GM19397 (cell line): ENCODE measurements at regions not wholly inside any gene's neighbourhood (a gene's known extent, or its start where the extent isn't known, plus 50 kb on each side); places are given as distances from the start of the nearest gene placed in this dataset.

Source experiments
- ATAC-seq: cut with Tn5 transposase; IDR thresholded peaks from one replicate; pipeline ENCODE4 v1.9.1; 2021; ENCODE audit warnings: mild to moderate bottlenecking, moderate library complexity; ENCODE audit not compliant: unreplicated experiment

DNA sequence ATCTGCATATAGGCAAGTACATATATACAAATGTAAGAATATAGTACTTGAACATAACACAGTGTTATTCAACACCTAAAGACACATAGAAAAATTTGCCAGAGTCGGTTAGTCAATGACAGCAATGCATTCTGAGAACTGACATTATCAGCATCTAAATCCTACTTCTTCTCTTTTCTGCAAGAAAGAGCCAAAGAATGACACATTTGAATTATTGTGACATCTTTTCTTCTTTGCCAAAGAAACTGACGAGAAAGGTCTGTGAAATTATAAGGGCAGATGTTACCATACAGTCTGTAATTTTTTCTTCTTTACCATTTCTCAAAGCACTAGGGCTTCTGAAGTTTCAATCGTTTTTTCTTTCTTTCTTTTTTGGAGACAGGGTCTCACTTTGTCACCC is 350.9 kb upstream of the NBEA start:
- no peak for ATAC-seq

DNA sequence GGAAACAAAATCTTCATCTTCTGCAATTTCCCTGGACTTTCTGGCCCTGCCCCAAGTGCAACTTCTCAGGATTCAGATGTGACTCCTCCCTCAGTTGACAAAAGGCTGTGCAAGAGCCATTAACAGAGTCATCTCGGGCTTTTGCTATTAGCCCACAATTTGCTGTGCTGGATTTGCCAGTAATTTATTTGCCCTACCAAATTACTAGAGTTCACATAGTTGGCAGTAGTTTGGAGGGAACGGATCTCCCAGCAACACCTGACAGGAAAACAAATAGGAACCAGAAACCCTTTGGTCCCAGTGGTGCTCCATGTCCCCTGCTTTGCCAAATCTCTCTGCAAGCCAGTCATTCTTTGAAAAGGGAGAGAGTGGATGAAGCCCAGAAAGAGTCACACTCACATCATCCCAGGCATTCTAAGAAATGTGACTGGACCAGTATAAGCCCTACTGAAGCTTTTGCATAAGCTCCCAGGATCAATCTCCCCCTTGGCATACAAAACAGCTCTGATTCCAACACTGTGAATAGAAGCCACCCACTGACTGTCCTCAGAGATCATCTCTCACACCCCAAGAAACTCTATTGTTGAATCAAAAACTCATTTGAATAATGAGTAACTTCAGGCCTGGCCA is 350.1 kb upstream of the NBEA start:
- ATAC-seq: no peak

DNA sequence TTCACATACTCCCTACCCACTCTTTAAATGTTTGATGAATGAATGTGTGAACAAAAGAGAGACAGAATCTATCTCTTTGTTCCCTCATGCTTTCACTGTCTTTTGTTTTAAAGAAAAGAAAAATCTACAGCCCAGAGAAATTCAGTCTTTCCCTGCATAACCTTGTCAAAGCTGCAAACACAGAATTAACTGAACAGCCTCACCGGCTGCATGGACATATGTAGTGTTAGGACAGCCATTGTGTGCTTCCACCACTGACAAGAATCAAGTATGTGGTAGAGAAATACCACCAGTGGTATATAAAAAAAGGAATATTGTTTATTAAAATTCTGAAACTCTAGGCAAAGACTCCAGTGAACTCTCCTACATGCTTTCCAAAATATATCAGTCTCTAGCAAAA is 348.4 kb upstream of the NBEA start:
- no peak for ATAC-seq

DNA sequence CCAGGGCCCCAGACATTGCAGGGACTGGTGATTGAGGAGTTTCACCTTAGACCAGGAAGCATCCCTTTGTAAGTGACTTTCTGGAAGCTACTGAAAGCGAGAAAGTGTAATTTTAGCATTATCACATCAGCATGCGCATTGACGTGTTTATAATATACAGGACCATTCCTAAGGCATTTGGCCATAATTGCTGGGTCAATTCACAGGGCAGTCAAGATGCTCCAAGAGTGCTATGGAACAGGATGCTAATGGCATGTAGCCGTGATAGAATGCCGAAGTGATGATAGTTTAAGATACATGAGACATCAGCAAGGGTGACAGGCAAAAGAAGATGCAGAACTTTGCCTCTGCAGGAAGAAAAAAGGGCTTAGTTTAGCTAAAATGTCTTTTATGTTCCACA is 347.6 kb upstream of the NBEA start:
- ATAC-seq: no peak

DNA sequence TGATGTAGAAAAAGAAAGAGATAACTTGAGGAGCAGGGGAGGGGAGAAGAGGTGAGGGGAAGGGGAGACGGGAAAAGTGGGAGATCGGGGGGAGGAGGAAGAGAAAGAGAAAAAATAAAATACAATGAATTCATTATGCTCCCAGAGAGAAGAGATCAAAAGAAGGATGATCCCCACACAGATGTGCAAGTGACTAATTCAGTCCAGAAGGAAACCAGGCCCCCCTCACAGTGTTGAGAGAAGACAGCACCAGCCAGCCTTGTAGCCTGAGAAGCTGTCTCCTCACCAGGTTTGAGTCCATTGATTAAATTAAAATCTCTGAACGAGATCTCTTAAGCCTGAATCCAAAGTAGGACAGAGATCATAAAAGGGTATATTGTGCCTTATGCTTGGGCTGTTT is 333.7 kb upstream of the NBEA start:
- ATAC-seq: no peak

DNA sequence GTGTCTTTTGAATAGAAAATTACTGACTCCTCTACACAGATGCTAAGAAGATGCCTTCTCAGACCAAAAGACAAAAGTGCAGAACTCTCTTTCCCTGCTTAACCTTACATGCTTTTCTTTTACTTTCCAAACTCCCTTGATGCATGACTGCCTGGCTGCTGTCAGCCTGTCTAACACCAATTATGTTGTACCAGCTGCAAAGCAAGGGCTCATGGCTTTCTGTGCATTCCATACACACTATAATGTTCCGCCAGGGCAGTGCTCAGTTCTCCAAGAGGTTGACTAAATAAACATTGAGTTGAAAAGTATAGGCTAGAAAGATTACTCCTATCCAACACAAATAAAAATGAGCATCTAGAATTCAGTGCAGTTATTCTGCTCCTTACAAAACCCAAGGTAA is 330.4 kb upstream of the NBEA start:
- ATAC-seq: no peak

DNA sequence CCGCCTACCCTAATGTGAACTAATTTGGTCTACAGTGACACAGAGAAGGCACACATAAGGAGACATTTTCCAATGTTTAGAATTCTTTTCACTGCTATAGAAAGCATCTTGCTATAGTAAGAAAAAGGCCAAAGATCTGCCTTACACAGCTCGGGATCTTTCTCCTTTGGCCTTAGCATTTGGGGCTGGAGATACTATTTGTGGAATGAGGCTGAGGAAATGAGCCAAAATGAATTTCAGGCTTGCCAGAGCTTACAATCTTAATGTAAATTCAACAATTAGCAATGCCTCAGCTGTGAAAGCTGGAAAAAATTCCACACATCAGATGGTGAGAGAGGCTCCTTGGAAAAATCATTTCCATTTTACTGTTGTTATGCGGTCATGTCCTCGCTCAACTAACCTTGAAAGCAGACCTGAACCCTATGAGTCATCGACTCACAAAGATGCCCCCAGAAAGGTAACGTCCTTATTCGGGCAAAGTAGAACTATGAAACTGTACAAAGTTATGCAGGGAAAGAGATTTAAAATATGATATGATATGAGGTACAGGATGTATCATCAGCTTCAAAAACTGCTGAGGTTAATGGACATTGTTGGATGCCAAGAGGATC is 324.5 kb upstream of the NBEA start:
- no peak for ATAC-seq

DNA sequence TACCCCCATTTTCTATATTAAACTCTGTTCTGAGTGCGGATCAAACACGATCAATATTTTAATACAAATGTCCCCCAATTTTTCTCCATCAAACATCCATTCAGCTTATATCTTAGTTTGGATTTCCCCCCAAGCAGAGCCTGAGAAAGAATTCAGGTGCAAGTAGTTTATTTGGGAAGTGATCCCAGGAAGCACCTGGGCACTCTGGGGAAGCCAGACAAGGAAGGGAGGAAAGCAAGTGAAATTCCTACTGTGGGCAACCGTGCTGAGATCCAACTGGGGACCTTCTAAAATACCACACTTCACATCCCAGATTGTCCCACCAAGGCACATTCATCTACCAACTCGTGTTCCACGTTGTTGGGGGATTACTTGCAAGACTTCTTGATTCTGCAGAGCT is 323.4 kb upstream of the NBEA start:
- no peak for ATAC-seq

DNA sequence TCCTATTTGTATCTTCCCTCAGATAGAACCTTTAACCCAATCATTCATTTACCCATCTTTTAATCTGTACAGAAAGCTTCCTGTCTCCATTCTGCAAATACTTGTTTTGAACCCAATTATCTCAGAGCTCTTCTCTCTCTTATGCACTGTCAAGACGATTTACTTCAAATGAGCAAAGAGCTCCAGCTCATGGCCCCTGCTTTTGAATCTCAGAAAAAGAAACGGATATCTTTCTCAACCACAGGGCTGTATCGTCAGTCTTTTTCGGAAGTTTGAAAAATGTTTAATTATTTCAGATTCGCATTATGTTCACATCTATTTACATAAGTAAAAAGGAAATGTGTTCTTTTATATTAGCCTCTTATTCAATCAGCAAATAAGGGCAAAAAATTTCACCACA is 322.7 kb upstream of the NBEA start:
- no peak for ATAC-seq

DNA sequence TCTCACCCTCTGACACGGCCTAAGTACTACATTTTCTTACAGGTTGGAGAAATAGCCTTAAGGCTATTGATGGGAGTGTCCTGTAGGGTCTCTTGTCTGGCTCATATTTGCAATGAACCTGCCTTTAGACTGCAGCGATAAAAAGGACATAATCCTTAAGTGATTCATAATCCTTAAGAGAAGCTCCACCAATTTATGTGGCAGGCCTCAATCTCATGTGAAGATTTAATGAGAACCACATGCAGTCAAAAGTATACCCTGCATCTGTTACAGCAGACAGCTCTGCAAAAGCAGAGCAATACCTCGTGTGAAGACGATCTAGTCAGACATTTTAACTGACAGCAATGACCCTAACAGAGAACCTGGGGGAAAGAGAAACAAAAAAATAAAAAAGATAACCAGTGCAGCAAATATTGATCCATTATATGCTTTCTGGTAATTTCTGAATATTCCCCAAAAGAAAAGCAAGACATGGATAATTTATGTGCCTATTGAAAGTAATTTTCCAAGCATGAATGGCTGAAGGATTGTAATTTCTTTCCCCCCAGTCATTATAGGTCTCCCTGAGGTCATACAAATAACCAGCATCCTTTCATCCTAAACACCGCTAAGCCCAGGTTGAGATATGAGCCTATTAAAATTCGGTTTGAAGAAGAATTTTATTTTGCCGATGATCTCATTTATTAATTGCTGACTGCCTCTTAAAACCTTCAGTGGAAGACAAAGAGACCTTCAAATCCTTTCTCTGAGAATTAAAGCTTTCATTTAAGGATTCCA is 321.8 kb upstream of the NBEA start:
- no peak for ATAC-seq

DNA sequence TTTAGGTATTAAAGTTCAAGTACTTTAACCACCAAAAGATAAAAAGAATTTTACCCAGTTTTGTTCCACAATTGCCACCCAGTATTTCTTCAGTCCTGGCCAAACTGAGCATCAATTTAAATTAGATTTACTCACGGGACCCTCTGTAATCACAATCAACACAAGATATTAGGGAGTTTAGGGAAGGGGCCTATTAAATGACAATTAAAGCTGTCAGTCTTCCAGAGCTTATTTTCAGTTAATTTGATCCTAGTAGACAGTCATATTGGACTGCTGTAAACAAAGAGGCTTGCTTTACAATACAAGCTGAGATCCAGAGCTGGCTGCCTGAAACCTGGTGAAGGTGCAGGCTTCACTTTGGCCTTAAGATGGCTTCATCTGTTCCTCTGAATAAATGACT is 321.2 kb upstream of the NBEA start:
- no peak for ATAC-seq

DNA sequence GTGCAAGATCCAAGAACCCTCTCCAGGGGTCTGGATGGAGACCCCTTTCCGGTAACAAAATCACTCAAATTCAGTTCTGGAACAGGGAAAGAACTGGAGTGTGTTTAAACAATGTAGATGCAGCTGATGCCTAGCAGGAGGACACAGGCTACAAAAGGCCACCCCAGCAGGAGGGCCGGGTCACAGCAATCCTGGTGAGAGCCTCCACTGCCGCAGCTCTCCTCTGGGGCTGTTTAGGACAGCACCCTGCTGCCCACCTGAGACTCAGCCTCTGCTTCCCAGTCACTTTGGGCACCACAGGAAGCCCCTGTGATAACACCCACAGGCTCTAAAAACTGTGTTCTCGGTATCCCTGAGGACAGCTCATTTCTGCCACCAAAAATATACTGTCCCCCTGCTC is 318.7 kb upstream of the NBEA start:
- no peak for ATAC-seq

DNA sequence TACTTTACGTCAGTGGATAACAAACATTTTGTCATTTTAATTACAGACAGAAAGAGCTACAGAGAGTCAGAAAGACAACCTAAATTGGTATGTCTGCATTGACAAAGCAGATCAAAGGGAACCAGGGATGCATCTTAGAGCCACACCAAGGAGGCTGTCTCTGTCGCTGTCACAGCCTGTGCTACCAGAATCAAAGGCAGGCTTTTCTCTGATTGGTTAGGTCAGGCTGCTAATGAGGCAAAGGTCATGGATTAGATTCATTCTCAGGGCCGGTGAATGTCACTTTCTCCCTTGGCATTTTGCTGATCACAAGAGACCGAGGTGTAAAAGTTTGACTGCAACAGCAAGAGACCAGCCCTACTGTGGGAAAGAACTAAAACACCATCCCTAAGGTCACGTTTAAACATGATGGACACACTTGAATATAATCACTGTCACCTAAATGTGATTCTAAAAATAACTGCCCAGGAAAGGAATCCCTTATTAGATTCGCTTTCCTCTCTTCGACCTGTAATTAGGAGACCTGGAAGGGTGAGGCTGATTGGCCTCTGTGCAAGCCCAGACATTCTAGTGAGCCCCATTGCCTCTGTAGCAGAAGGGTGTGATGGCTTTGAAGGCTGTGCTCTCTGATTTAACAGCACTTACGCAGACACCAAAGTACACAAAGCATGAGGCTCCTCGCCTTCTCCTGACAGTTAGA is 314.4 kb upstream of the NBEA start:
- ATAC-seq: no peak

DNA sequence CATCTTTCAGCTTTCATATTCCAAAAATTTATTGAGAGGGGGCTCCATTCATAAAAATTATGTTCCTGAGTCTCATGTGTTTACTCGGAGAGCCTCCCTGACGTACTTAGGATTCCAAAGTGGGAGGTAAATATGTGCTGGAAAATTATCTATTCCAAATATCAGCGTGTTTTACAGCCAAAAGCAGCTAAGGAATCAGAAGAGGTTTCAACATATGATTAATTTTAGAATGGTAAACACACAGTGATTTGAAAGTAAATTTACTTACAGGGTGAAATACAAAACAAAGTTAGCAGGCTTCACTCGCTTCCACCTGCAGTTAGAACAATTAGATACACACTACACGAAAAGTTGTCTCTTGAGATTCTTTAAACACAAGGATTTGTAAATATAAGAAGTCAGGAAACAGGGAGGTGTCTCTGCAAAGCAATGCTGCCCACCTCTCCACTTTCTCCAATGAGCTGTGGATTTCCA is 313.8 kb upstream of the NBEA start:
- no peak for ATAC-seq

DNA sequence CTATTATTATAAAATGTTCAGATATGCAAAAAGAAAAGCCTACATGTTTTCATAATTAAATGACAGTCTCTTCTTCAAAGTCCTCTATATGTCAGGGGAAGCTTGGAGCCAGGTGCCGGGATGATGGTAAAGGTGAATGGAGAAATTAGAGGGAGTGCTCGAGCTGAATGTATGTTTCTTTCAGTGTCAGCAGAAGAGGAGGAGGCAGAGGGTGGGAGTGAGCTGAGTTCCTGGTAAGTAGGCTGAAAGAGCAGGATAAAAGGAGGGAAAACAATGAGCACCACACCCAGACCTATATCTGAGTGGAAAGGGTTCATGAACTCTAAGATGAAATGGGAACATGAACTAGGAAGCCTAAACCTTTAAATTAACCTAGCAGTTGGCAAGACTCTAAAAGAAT is 307.6 kb upstream of the NBEA start:
- no peak for ATAC-seq

DNA sequence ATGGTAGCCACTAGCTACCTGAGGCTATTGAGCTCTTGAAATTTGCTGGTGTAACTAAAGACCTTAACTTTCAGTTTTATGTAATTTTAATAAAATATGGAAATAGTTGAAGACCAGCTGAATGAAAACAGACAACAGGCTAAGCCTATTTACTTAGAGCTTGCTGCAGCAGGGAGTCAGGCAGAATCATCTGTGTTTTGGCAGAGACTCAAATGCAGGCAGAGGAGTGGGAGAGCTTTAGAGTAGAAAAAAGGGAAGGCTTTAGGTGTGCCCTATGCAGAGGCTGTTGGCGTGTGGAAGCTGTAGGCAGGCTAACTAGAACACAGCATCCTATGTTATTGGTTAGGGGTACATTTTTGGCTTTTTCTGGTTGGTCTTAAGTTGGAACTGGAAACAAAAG is 304.9 kb upstream of the NBEA start:
- ATAC-seq: no peak

DNA sequence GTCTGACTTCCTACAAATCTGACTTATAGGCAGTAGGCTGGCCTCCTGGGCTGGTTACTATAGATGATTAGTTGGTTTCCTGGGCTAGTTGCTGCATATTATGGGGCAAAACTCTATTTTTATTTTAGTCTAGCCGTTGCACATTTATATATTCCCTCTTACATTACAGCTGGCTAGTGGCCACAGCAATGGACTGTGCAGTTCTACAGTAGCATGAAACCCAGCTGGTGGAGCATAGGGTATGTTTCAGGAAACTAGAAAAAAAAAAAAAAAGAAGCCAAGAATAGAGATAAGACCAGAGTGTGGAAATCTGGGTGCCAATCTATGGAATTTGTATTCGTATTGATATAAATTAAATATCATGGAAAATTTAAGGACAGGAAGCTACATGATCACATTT is 304.4 kb upstream of the NBEA start:
- no peak for ATAC-seq

DNA sequence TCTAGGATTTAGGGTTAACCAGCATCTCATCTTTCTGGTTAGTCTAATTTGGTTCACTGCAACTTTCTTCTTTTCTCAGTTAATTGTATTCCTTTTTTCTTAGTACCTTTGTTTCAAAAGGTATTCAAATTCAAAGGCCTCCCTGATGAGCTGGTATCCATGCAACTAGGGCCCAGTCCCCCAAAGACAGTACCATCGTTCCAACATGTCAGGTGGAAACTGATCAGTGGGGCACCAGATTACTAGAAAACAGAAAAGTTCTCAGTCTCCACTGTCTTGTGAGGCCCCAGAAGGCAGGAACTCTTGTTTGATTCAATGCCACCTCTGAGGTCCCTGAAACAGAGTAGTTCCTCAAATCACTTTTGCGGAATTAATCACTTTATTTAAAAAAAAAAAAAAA is 303.2 kb upstream of the NBEA start:
- ATAC-seq: no peak

DNA sequence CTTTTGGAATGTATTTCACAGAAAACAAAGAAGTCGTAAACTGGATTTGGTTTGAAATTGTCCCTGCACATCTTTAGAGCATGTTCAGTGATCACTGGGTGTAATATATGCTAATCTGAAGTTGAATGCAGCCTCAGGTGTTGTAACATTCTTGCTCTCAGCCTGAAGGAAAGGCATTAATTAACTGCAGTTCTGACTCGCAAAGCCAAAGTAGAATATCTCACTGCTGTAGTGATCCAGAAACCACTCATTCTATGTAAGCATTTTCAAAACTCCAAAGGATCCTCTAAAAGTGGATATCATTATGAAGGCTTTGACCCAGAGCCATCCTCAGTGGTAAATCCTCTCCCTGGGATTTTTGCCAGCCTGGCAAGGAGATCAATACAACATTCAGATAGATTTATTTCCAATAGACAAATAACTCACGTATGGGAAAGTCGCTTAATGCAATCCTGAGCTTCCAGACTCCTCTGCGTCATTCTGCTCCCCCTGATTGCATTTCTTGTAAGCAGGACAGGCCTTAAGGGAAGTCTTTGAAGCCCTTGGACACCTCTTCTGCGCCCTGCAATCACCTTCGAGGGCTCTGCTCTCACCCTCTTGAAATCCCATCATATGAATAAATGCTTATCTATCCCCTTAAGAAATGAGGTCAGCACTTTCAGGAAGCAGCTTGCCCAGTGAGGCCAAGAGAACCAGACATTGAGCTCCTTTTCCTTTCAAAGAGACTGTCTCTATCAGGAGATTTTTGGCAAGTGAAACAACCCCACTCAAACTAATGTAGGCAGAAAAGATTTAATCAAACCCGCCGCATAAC is 301.7 kb upstream of the NBEA start:
- no peak for ATAC-seq

DNA sequence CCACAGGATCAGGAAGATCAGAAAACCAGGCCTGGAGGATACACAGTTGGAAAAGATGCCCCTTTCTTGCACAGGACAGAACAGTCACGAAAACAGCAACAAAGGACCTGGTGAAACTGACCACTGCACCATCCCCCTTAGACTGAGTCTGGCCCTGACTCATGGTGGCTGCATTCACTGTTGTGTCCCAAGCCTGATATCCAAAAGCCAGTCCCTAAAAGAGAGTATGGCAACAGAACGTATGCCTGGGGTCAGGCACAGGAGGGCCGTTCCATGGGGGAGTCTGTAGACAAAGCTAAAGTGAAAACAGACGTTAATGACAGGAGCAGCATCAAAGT is 301.1 kb upstream of the NBEA start:
- ATAC-seq: no peak
